OCI-LY7 (cell line): ENCODE measurements at regions not wholly inside any gene's neighbourhood (a gene's known extent, or its start where the extent isn't known, plus 50 kb on each side); places are given as distances from the start of the nearest gene placed in this dataset.

Experiments used
- CTCF ChIP-seq: fragments of 200-600 bp; sonication (generic); conservative IDR thresholded peaks from 2 replicates; pipeline ENCODE4 v1.5.1; 2014; ENCODE audit warnings: mild to moderate bottlenecking, antibody characterized with exemption, low read length, moderate library complexity, mixed read lengths
- EZH2phosphoT487 ChIP-seq: fragments of 200-600 bp; sonication (generic); IDR thresholded peaks from 2 replicates; pipeline ENCODE4 v1.6.1; 2018; ENCODE audit warnings: low read depth, borderline replicate concordance, mild to moderate bottlenecking, mixed run types, antibody characterized with exemption, low read length, moderate library complexity, mixed read lengths

DNA sequence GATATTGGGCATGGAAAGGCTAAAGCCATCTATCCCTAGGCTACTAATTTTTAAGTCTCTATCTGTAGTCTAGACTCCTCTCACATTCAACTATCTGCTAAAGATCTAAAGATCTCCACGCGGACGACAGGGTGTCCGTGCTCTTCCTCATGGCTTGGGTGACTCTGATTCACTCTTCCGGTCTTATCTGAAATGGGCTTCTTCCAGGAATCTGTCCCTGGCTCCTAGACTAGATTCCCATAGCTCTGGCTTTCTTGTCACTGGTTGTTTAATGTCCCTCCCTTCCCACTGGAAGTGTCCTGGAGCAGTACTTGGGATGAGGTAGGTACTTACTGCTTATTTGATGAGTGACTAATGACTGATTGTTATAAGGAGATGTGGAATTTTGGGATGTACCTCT lies 62.0 kb upstream of the PODXL start:
- TF ChIP-seq CTCF (no peak), EZH2phosphoT487 (no peak)
